HG03521 (cell line): ENCODE measurements at regions not wholly inside any gene's neighbourhood (a gene's known extent, or its start where the extent isn't known, plus 50 kb on each side); places are given as distances from the start of the nearest gene placed in this dataset.
"Not testable (repeated sequence)": the region's sequence is repeated elsewhere in the genome, so short reads cannot be mapped to it uniquely, and the experiment has no call there.

Experiments
- ATAC-seq: cut with Tn5 transposase; IDR thresholded peaks from one replicate; pipeline ENCODE4 v1.9.1; 2021; ENCODE audit warnings: mild to moderate bottlenecking, moderate library complexity; ENCODE audit not compliant: unreplicated experiment

- ATAC-seq = no peak
Measured at GRCh38 chr1:182261655-182262054, 129.9 kb downstream of the GLUL start.

GRCh38 chr1:182260516-182260915, 131.1 kb downstream of the GLUL start:
- no peak for ATAC-seq

GRCh38 chr1:182259968-182260367, 131.6 kb downstream of the GLUL start:
- ATAC-seq = no peak

- peak; percentile 46 for ATAC-seq
Measured at GRCh38 chr1:182259229-182259872, 132.2 kb downstream of the GLUL start.

DNA sequence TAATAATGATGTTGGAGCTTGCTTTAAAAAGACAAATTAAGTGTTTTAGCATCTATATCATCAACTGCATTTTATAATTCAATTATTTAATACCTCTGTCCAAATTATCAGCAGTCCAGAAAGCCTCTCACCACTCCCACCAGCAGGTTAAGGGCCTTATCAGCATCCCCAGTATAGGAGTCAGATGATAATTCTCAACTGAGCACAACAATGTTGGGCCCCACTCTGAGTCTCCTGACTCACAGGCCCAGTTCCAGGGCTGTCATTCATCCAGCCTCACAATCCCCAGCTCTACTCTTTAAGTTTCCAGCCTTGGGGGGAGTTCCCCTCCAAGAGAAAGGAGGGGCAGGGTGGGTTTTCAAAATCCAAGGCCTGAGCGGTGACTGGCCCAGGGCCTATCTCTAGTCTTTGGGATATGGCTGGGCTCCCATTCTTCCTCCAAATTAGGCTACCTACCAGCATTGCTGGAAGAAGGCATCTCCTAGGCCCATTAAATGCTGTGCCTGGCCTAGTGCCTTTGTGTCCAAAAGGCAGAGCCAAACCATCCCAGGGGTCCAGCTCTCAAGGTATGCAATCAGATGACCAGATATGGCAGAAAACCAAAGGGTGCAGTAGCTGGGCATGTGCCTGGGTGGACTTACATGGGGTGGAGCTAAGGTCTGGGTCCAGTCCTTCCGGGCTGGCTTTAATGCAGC, 134.1 kb downstream of the GLUL start:
- ATAC-seq = no peak

DNA sequence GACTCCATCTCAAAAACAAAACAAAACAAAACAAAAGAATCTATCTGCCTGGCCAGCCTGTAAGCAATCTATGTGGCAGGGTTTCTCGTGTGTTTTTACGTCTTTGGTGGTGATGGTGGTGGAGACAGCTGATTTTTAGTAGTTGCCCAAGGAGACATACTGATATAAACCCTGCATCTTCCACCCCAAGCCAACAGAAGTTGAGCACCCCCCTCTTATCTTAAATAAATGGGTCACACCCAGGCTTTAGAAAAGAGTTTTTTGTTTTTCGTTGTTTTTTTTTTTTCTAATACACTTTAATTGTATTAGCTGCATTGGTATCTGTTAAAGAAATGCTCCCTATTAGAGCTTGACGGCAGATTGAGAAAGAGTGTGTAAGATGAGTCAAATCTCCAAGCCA, 134.7 kb downstream of the GLUL start:
- no peak for ATAC-seq

- no peak for ATAC-seq
Measured at GRCh38 chr1:182255494-182255893, 136.1 kb downstream of the GLUL start.

DNA sequence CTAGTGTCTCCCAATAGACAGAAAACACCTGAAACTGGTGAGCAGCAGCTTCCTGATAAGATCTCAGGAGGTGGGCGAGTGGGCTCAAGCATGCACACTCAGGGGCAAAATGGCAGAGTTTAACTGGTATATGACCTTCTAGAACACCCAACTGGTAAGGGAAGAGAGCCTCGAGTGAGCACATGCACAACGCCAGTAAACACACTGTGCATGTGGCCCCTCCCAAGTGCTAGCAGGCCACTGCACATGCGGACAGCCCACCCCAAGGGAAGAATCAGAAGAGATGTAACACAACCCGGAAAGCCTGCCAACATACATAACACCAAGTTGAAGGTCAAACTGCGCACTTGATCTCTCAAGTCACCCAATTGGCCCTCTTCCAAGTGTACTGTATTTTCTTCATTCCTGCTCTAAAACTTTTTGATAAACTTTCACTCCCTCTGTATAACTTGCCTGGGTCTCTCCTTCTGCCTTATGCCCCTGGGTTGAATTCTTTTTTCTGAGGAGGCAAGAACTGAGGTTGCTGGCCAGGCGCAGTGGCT, 138.2 kb downstream of the GLUL start:
- ATAC-seq = no peak

- ATAC-seq = no peak
Measured at GRCh38 chr1:182251561-182251960, 140.0 kb downstream of the GLUL start.

DNA sequence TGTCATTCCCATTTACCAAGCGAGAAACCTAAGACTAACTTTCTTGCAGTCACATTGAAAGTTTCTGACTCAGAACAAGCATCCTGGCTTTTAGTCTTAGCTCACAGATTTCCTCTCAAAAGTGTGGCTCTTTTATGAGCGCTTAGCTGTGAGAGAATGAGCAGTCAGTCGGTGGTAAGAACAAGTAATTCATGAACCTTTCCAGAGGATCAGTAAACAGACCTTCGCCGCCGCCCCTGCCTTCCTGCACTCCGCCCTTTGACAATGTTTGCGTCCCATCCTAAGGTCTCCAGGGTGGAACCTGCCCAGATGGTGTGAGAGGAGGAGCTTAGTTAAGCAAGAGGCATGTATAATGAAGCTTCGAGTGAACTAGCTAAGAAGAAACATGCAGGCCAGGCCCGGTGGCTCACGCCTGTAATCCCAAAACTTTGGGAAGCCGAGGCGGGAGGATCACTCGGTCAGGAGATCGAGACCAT, 142.4 kb downstream of the GLUL start:
- ATAC-seq = peak; percentile 75

DNA sequence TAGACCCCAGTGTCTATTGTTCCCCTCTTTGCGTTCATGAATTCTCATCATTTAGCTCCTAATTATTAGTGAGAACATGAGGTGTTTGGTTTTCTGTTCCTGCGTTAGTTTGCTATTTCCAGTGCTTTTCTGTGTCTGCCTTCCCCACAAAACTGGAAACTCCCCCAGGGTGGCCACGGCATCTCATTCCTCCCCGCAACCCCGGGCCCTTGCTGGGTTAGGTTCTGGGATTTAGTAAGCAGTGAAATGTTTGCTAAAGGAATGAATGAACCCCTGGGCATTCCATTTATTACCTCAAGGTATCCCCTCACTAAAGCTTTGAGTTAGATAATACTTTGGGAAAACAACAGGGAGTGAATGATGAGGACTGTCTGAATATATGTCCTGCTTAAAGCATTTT, 142.9 kb downstream of the GLUL start:
- ATAC-seq = peak; percentile 20

GRCh38 chr1:182247813-182248212, 143.8 kb downstream of the GLUL start:
- ATAC-seq = not testable (repeated sequence)

- no peak for ATAC-seq
Measured at GRCh38 chr1:182246783-182247182, 144.8 kb downstream of the GLUL start.

GRCh38 chr1:182245040-182245439, 146.6 kb downstream of the GLUL start:
- ATAC-seq = no peak

DNA sequence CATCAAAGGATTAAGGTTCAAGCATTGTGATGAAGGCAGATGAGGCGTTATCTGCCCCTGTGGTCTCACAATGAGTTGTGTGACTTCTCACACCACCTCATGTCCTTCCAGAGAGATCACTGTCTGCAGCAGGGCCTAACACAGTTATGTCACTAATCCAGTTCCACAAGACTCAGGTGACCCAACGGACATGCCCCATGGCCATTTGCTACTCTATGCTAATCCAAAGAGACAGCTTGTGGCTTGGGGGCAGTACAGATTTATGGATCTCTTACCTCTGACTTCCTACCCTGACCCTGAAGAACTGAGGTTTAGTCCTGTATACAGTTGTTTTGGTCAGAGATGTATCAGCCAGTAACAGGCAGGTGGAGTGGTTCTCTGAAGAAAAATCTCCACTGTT, 147.1 kb downstream of the GLUL start:
- no peak for ATAC-seq

- no peak for ATAC-seq
Measured at GRCh38 chr1:182242641-182243040, 148.9 kb downstream of the GLUL start.

DNA sequence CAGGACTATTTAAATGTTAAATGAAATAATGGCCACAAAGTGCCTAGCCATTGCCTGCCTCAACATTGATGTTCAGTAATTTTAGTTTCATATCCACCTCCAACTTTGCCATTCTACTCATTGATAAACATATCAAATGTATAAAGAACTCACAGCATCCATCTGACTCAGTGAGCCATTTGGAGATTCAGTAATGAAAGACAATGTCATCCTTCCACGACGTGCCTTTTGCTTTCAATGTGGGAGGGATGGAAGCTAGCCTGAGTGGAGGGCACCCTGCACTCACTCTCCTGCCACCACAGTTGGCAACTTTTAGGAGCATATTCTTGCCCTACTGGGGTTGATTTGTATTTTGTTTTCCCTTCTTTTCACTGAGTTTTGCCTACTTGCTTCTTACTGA, 151.5 kb downstream of the GLUL start:
- ATAC-seq = no peak

DNA sequence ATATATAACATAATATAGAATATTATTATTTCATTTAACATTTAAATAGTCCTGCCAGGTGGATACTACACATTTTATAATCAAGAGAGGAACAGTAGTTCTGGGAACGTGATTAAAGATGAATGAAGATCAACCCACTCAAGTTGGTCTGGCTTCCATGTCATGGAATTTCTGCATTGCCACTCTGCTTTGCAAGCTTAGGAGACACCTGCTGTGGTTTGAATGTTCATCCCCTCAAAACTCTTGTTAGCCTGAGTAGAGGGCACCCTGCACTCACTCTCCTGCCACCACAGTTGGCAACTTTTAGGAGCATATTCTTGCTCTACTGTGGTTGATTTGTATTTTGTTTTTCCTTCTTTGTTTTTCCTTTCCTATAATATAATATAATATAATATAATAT, 153.2 kb downstream of the GLUL start:
- no peak for ATAC-seq

GRCh38 chr1:182237329-182237728, 154.3 kb downstream of the GLUL start:
- ATAC-seq = no peak

DNA sequence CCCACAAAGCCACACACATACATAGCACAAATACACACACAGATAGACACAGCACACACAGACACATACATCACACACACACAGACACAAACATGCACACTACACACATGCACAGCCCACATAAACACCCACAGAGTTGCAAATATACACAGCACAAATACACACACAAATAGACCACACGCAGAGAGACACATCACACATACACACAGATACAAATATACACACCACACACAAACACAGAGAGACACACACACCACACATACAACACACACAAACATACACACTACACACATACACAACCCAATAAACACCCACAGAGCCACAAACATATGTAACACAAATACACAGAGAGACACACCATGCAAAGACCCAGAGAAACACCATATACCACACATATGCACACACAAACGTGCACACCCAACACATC, 154.9 kb downstream of the GLUL start:
- no peak for ATAC-seq

GRCh38 chr1:182235952-182236650, 155.5 kb downstream of the GLUL start:
- ATAC-seq = no peak

- ATAC-seq = no peak
Measured at GRCh38 chr1:182235604-182235951, 156.0 kb downstream of the GLUL start.
